Thyroid gland (tissue), 4 donors: ENCODE measurements at regions not wholly inside any gene's neighbourhood (a gene's known extent, or its start where the extent isn't known, plus 50 kb on each side); places are given as distances from the start of the nearest gene placed in this dataset.

Experiments used
- CTCF ChIP-seq, 6 experiments: fragments of 200-600 bp in 3 of 6; fragments of 450-650 bp in 3 of 6; sonication (generic) in 3 of 6; IDR thresholded peaks; one replicate each; pipeline ENCODE4 v1.5.1; 2016 to 2019; ENCODE audit warnings: antibody characterized with exemption in 6 of 6, mild to moderate bottlenecking in 2 of 6, inconsistent platforms in 1 of 6, moderate library complexity in 1 of 6
- POLR2A ChIP-seq, 2 donors: fragments of 450-650 bp; IDR thresholded peaks; one replicate each; pipeline ENCODE4 v1.6.1; 2017; ENCODE audit warnings: antibody characterized with exemption in 2 of 2, mild to moderate bottlenecking in 2 of 2, moderate library complexity in 1 of 2

GRCh38 chr5:103718108-103718507 lies 155.5 kb upstream of the NUDT12 start:
- TF ChIP-seq CTCF (IDR thresholded peaks at IDR 0.05) = no peak
- no peak for TF ChIP-seq POLR2A (IDR thresholded peaks at IDR 0.05)
